ENCODE measurements at regions not wholly inside any gene's neighbourhood (a gene's known extent, or its start where the extent isn't known, plus 50 kb on each side); places are given as distances from the start of the nearest gene placed in this dataset.

DNA sequence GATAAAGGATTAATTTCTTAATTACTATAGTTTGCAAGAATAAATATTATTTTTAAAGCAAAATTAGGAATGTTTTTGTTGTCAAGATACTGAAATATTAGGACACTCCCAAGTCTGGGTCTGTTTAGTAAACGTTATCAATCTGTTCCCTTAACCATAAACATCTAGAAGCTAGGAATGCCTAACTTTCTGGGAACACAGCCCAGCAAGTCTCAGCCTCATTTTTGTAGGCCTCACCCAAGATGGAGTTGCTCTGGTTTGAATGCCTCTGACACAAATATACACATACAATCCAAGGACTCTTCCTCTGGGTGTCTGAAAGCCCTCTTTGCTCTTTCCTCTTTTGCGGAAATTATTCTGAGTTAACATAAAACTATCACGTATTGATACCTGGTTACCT, 487.4 kb upstream of the CELF2 start:
- H3K27ac ChIP-seq (ENCODE audit: low read depth, low read length): no peak overlapping the region
- no peak overlapping the region for H2AFZ ChIP-seq (ENCODE audit: low read depth, low read length)
- no peaks in the 10 kb centered on the region for H3K79me2 ChIP-seq (ENCODE audit: insufficient read depth, low read length)
- Mint-ChIP-seq H3K4me1 (ENCODE audit: low read depth, unreplicated experiment) (peaks cover 12% of the 10 kb centered on the region), H3K9me3 (ENCODE audit: unreplicated experiment) (peaks cover 2% of the 10 kb centered on the region), H3K36me3 (ENCODE audit: low read depth, unreplicated experiment) (no peaks in the 10 kb centered on the region), H3K4me3 (ENCODE audit: unreplicated experiment) (no peak overlapping the region), H3K27me3 (ENCODE audit: low read depth, unreplicated experiment) (peaks cover 2% of the 10 kb centered on the region), H3K27ac (ENCODE audit: unreplicated experiment) (no peak overlapping the region)
- FAIRE-seq: no peak
- no peak for DNase-seq (ENCODE audit: low read depth)
- H4K20me1 ChIP-seq (ENCODE audit: insufficient read depth, low read length): no peaks in the 10 kb centered on the region
- H3K4me3 ChIP-seq (ENCODE audit: insufficient read depth, low read depth, low read length): no peak overlapping the region
- no peaks in the 10 kb centered on the region for H3K9me3 ChIP-seq (ENCODE audit: insufficient read depth, low read depth, low read length)
- H3K4me2 ChIP-seq (ENCODE audit: low read length): no peak overlapping the region
- no peak overlapping the region for H3K9ac ChIP-seq (ENCODE audit: low read length)
- no peaks in the 10 kb centered on the region for H3K4me1 ChIP-seq (ENCODE audit: insufficient read depth, low read length)
- H3K27me3 ChIP-seq (ENCODE audit: insufficient read depth, low read length): no peaks in the 10 kb centered on the region
- H3K36me3 ChIP-seq (ENCODE audit: insufficient read depth, low read length): no peaks in the 10 kb centered on the region
- TF ChIP-seq EZH2 (IDR thresholded peaks at IDR 0.05; ENCODE audit: insufficient read depth, low read length): no peak
- TF ChIP-seq, protein P1, sequence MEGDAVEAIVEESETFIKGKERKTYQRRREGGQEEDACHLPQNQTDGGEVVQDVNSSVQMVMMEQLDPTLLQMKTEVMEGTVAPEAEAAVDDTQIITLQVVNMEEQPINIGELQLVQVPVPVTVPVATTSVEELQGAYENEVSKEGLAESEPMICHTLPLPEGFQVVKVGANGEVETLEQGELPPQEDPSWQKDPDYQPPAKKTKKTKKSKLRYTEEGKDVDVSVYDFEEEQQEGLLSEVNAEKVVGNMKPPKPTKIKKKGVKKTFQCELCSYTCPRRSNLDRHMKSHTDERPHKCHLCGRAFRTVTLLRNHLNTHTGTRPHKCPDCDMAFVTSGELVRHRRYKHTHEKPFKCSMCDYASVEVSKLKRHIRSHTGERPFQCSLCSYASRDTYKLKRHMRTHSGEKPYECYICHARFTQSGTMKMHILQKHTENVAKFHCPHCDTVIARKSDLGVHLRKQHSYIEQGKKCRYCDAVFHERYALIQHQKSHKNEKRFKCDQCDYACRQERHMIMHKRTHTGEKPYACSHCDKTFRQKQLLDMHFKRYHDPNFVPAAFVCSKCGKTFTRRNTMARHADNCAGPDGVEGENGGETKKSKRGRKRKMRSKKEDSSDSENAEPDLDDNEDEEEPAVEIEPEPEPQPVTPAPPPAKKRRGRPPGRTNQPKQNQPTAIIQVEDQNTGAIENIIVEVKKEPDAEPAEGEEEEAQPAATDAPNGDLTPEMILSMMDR (IDR thresholded peaks at IDR 0.05; ENCODE audit: insufficient read depth, low read depth, low read length): no peak

DNA sequence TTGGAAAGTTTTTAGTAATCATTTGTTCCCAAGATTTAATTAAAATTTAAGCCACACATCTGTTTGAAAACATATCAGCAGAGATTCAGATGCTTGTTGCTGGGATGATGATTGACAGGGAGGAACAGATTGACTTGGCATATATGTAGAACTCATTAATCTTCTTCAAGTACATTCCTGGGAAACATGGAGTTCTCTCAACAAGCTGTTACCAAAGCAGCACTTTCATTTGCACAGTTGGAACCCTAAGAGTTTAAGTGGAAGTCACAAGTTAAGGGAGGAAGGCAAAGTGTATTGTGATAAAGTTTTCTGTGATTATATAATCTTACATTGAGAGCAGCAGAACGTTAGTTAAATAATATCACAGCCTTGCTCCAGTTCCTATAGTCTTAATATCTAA, 485.4 kb upstream of the CELF2 start:
- Histone ChIP-seq H3K4me3 (ENCODE audit: insufficient read depth, low read depth, low read length) (no peak overlapping the region), H2AFZ (ENCODE audit: low read depth, low read length) (no peak overlapping the region), H3K27ac (ENCODE audit: low read depth, low read length) (no peak overlapping the region), H3K27me3 (ENCODE audit: insufficient read depth, low read length) (no peaks in the 10 kb centered on the region), H4K20me1 (ENCODE audit: insufficient read depth, low read length) (no peaks in the 10 kb centered on the region), H3K36me3 (ENCODE audit: insufficient read depth, low read length) (no peaks in the 10 kb centered on the region), H3K79me2 (ENCODE audit: insufficient read depth, low read length) (no peaks in the 10 kb centered on the region), H3K4me1 (ENCODE audit: insufficient read depth, low read length) (no peaks in the 10 kb centered on the region), H3K9me3 (ENCODE audit: insufficient read depth, low read depth, low read length) (no peaks in the 10 kb centered on the region), H3K4me2 (ENCODE audit: low read length) (no peak overlapping the region), H3K9ac (ENCODE audit: low read length) (no peak overlapping the region)
- DNase-seq (ENCODE audit: low read depth): no peak
- Mint-ChIP-seq H3K4me1 (ENCODE audit: low read depth, unreplicated experiment) (peaks cover 12% of the 10 kb centered on the region), H3K36me3 (ENCODE audit: low read depth, unreplicated experiment) (no peaks in the 10 kb centered on the region), H3K27me3 (ENCODE audit: low read depth, unreplicated experiment) (peaks cover 6% of the 10 kb centered on the region), H3K4me3 (ENCODE audit: unreplicated experiment) (no peak overlapping the region), H3K9me3 (ENCODE audit: unreplicated experiment) (peaks cover 2% of the 10 kb centered on the region), H3K27ac (ENCODE audit: unreplicated experiment) (no peak overlapping the region)
- TF ChIP-seq, protein P1 (IDR thresholded peaks at IDR 0.05; ENCODE audit: insufficient read depth, low read depth, low read length): no peak
- TF ChIP-seq EZH2 (IDR thresholded peaks at IDR 0.05; ENCODE audit: insufficient read depth, low read length): no peak
- FAIRE-seq: no peak

GRCh38 chr10:10532826-10533225, 484.8 kb upstream of the CELF2 start:
- Histone ChIP-seq H3K4me2 (ENCODE audit: low read length) (no peak overlapping the region), H3K27ac (ENCODE audit: low read depth, low read length) (no peak overlapping the region), H3K79me2 (ENCODE audit: insufficient read depth, low read length) (no peaks in the 10 kb centered on the region), H3K9me3 (ENCODE audit: insufficient read depth, low read depth, low read length) (peaks cover 1% of the 10 kb centered on the region), H3K4me1 (ENCODE audit: insufficient read depth, low read length) (no peaks in the 10 kb centered on the region), H3K9ac (ENCODE audit: low read length) (no peak overlapping the region), H3K4me3 (ENCODE audit: insufficient read depth, low read depth, low read length) (no peak overlapping the region), H3K36me3 (ENCODE audit: insufficient read depth, low read length) (no peaks in the 10 kb centered on the region), H2AFZ (ENCODE audit: low read depth, low read length) (no peak overlapping the region), H4K20me1 (ENCODE audit: insufficient read depth, low read length) (no peaks in the 10 kb centered on the region), H3K27me3 (ENCODE audit: insufficient read depth, low read length) (no peaks in the 10 kb centered on the region)
- no peak for DNase-seq (ENCODE audit: low read depth)
- TF ChIP-seq, protein P1 (IDR thresholded peaks at IDR 0.05; ENCODE audit: insufficient read depth, low read depth, low read length): no peak
- no peak for TF ChIP-seq EZH2 (IDR thresholded peaks at IDR 0.05; ENCODE audit: insufficient read depth, low read length)
- H3K27me3 Mint-ChIP-seq (ENCODE audit: low read depth, unreplicated experiment): peaks cover 6% of the 10 kb centered on the region
- no peaks in the 10 kb centered on the region for H3K36me3 Mint-ChIP-seq (ENCODE audit: low read depth, unreplicated experiment)
- peaks cover 10% of the 10 kb centered on the region for H3K4me1 Mint-ChIP-seq (ENCODE audit: low read depth, unreplicated experiment)
- H3K27ac Mint-ChIP-seq (ENCODE audit: unreplicated experiment): no peak overlapping the region
- peaks cover 2% of the 10 kb centered on the region for H3K9me3 Mint-ChIP-seq (ENCODE audit: unreplicated experiment)
- FAIRE-seq: no peak
- H3K4me3 Mint-ChIP-seq (ENCODE audit: unreplicated experiment): no peak overlapping the region
